ENCODE measurements at regions not wholly inside any gene's neighbourhood (a gene's known extent, or its start where the extent isn't known, plus 50 kb on each side); places are given as distances from the start of the nearest gene placed in this dataset.

DNA sequence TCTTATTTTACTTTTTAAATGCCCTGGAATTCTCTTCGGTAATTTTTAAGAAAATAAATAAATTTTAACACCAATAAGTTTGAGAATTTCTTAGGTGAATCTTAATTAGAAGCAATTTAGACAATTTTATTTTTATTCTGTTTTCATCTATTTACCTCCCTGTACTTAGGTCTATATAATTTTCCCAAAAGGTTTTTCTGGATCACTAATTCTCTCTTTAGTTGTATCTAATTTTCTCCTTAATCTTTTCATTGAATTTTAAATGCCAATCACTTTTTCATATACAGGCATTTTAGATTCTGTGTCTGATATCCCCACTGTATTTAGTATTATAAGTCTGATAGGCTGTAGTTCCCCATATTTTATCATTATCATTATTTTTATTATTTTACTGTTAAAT is 845.3 kb downstream of the TRIML1 start:
- 96 to 100% methylated on average over 1 of the region's 1 CpG for WGBS, 2 donors (ENCODE audit: low coverage in 1 of 2)

DNA sequence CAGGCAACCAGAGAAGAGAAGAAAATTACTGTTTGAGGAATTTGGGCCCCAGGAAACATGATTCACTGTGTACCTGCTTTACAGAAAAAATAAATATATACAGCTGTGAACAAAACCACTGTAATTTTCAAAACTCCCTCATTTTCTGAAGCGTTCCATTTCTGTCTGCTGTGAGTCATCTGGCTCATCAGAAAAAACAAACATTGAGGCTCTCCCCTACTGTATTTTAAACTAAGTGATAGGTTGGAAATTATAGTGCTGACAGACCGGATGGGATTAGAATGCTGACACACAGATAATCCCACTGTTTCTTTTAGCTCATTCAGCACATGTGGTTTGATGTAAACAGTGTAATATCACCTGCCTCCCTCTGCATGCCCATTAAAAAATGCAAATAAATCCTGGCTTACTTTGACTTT is 847.0 kb downstream of the TRIML1 start:
- 10 to 16% methylated on average over 2 of the region's 2 CpGs for WGBS, 2 donors (ENCODE audit: low coverage in 1 of 2)
- ATAC-seq = no peak
- TF ChIP-seq POLR2A (IDR thresholded peaks at IDR 0.05) (no peak), EP300 (IDR thresholded peaks at IDR 0.05) (no peak), POLR2AphosphoS5 (IDR thresholded peaks at IDR 0.05) (no peak)
- TF ChIP-seq, protein P1, sequence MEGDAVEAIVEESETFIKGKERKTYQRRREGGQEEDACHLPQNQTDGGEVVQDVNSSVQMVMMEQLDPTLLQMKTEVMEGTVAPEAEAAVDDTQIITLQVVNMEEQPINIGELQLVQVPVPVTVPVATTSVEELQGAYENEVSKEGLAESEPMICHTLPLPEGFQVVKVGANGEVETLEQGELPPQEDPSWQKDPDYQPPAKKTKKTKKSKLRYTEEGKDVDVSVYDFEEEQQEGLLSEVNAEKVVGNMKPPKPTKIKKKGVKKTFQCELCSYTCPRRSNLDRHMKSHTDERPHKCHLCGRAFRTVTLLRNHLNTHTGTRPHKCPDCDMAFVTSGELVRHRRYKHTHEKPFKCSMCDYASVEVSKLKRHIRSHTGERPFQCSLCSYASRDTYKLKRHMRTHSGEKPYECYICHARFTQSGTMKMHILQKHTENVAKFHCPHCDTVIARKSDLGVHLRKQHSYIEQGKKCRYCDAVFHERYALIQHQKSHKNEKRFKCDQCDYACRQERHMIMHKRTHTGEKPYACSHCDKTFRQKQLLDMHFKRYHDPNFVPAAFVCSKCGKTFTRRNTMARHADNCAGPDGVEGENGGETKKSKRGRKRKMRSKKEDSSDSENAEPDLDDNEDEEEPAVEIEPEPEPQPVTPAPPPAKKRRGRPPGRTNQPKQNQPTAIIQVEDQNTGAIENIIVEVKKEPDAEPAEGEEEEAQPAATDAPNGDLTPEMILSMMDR (IDR thresholded peaks at IDR 0.05) = no peak

More for the DNA sequence above, 845.3 kb downstream of the TRIML1 start:
- Histone ChIP-seq H3K9me3 (peaks cover 0 to 15% (median 0%) of the 10 kb centered on the region in 3 donors), H3K4me1 (no peaks in the 10 kb centered on the region), H3K27me3 (no peaks in the 10 kb centered on the region), H3K4me3 (no peak overlapping the region), H3K27ac (no peak overlapping the region), H3K36me3 (no peaks in the 10 kb centered on the region)
- no peak for ATAC-seq
- no peak for TF ChIP-seq EP300 (IDR thresholded peaks at IDR 0.05)
- TF ChIP-seq, protein P1 (IDR thresholded peaks at IDR 0.05) = no peak
- no peak for TF ChIP-seq POLR2AphosphoS5 (IDR thresholded peaks at IDR 0.05)
- no peak for TF ChIP-seq POLR2A (IDR thresholded peaks at IDR 0.05)

DNA sequence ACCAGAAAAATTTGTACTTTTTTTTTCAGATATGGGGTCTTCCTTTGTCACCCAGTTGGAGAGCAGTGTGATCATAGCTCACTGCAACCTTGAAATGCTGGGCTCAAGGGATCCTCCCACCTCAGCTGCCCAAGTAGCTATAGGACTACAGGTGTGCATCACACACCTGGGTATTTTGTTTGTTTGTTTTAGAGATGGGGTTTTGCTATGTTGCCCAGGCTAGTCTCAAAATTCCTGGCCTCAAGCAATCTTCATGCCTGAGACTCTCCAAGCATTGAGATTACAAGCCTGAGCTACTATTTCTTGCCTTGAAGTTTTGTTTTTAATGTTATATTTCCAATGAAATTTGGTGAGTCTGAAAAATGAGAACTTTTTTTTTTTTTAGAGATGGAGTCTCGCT is 847.8 kb downstream of the TRIML1 start:
- no peak overlapping the region for H3K27ac ChIP-seq
- no peak for ATAC-seq

More for the DNA sequence above, 847.0 kb downstream of the TRIML1 start:
- Histone ChIP-seq H3K4me1 (no peaks in the 10 kb centered on the region), H3K27ac (no peak overlapping the region), H3K9me3 (peaks cover 0 to 15% (median 0%) of the 10 kb centered on the region in 3 donors), H3K4me3 (no peak overlapping the region), H3K27me3 (no peaks in the 10 kb centered on the region), H3K36me3 (no peaks in the 10 kb centered on the region)

DNA sequence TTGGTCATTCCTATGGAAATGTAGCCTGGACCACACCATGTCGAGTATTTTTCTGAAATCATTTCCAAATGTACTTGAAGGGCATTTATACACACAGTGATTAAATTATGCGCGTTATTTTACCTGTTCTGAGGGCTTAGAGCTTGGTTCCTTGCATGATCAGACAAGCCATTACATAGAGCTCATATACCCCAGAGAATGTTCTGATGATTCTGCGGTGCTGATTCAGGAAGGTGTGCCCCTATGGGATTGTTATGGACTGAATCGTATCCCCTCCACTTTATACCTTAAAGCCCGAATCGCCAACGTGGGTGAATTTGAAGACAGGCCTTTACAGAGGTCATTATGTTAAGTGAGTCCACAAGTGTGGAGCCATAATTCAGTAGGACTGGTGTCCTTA is 848.9 kb downstream of the TRIML1 start:
- no peaks in the 10 kb centered on the region for H3K36me3 ChIP-seq
- no peak for TF ChIP-seq EP300 (IDR thresholded peaks at IDR 0.05)
- TF ChIP-seq POLR2AphosphoS5 (IDR thresholded peaks at IDR 0.05) = no peak
- TF ChIP-seq, protein P1 (IDR thresholded peaks at IDR 0.05) = no peak
- TF ChIP-seq POLR2A (IDR thresholded peaks at IDR 0.05) = no peak
- 88 to 96% methylated on average over 6 to 8 of the region's 8 CpGs for WGBS, 2 donors (ENCODE audit: low coverage in 1 of 2)
- H3K27me3 ChIP-seq = no peaks in the 10 kb centered on the region
- H3K4me3 ChIP-seq = no peak overlapping the region
- H3K27ac ChIP-seq = no peak overlapping the region
- peaks cover 0 to 15% (median 0%) of the 10 kb centered on the region in 3 donors for H3K9me3 ChIP-seq
- no peak for ATAC-seq
- H3K4me1 ChIP-seq = no peaks in the 10 kb centered on the region

More for the DNA sequence above, 847.8 kb downstream of the TRIML1 start:
- WGBS, 2 donors (ENCODE audit: low coverage in 1 of 2) = 100% methylated on average over 1 of the region's 1 CpG; no CpG with 5 or more reads in 1 of the 2 donors
- Histone ChIP-seq H3K9me3 (peaks cover 0 to 15% (median 0%) of the 10 kb centered on the region in 3 donors), H3K27me3 (no peaks in the 10 kb centered on the region), H3K36me3 (no peaks in the 10 kb centered on the region), H3K4me1 (no peaks in the 10 kb centered on the region), H3K4me3 (no peak overlapping the region)
- no peak for TF ChIP-seq POLR2A (IDR thresholded peaks at IDR 0.05)
- TF ChIP-seq, protein P1 (IDR thresholded peaks at IDR 0.05) = no peak
- TF ChIP-seq EP300 (IDR thresholded peaks at IDR 0.05) = no peak
- no peak for TF ChIP-seq POLR2AphosphoS5 (IDR thresholded peaks at IDR 0.05)

DNA sequence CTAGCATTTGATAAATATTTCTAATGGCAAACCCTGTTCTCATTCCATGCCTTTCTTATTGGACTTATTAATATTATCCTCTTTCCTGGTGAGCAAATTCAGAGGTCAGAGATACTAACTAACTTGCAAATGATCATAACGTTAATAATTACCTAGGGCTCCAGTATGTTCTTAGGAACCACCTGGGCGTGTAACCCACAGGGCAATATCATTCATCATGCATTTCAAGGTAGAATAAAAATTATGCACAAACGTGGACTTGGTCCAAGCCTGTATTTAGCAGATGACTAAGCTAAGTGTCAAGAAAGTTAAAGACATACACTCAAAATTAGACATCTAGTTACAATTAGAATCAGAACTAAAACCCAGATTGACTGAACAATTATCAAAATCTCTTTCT is 850.1 kb downstream of the TRIML1 start:
- H3K4me1 ChIP-seq = no peaks in the 10 kb centered on the region
- TF ChIP-seq EP300 (IDR thresholded peaks at IDR 0.05) (no peak), POLR2A (IDR thresholded peaks at IDR 0.05) (no peak), POLR2AphosphoS5 (IDR thresholded peaks at IDR 0.05) (no peak)
- ATAC-seq = no peak
- H3K9me3 ChIP-seq = peaks cover 0 to 14% (median 0%) of the 10 kb centered on the region in 3 donors
- no peak overlapping the region for H3K27ac ChIP-seq
- WGBS, 2 donors (ENCODE audit: low coverage in 1 of 2) = 34 to 36% methylated on average over 3 of the region's 3 CpGs
- H3K36me3 ChIP-seq = no peaks in the 10 kb centered on the region
- no peaks in the 10 kb centered on the region for H3K27me3 ChIP-seq
- no peak overlapping the region for H3K4me3 ChIP-seq

All from gastroesophageal sphincter (tissue), 4 donors.